Endothelial cell of umbilical vein (primary cell): ENCODE measurements at regions not wholly inside any gene's neighbourhood (a gene's known extent, or its start where the extent isn't known, plus 50 kb on each side); places are given as distances from the start of the nearest gene placed in this dataset.

Source experiments
- EZH2 ChIP-seq: IDR thresholded peaks from 2 replicates; pipeline ENCODE4 v1.6.1; 2012; ENCODE audit warnings: borderline replicate concordance, low read depth, mild to moderate bottlenecking, moderate library complexity, low read length, inconsistent platforms; ENCODE audit not compliant: severe bottlenecking
- POLR2AphosphoS5 ChIP-seq: IDR thresholded peaks from 2 replicates; pipeline ENCODE4 v1.6.1; 2012; ENCODE audit warnings: low read depth, mild to moderate bottlenecking, control low read depth, low read length, moderate library complexity; ENCODE audit not compliant: insufficient read depth
- TF ChIP-seq, protein P1 (sequence below), 2 donors: IDR thresholded peaks; 1 replicate in 1 of 2; 2 replicates in 1 of 2; pipeline ENCODE4 v1.5.1; 2011; ENCODE audit warnings: low read length in 2 of 2, mild to moderate bottlenecking in 2 of 2, moderate library complexity in 2 of 2, control low read depth in 1 of 2, inconsistent platforms in 1 of 2, low read depth in 1 of 2; ENCODE audit not compliant: insufficient read depth in 1 of 2; ENCODE audit errors: extremely low read depth in 1 of 2

DNA sequence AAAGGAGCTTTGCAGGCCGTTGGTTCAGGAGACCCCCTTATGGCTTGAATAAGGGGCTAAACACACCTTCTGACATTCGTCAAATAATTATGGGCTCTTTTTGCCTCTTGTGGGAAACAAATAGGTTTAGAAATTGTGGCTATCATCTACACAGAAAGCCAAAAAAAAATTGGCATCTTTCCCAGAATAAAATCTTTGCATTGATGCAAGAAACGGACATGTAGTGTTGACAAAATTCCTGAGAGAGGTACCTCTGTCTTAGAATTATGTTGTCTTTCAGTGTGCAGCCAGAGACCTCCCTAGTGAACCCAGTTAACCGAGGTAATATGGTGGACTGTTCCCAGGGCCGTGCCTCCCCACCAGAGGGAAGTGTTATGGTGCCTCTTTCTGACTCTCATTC, 283.9 kb downstream of the SDHAF3 start:
- TF ChIP-seq EZH2, result no peak
- TF ChIP-seq, protein P1, sequence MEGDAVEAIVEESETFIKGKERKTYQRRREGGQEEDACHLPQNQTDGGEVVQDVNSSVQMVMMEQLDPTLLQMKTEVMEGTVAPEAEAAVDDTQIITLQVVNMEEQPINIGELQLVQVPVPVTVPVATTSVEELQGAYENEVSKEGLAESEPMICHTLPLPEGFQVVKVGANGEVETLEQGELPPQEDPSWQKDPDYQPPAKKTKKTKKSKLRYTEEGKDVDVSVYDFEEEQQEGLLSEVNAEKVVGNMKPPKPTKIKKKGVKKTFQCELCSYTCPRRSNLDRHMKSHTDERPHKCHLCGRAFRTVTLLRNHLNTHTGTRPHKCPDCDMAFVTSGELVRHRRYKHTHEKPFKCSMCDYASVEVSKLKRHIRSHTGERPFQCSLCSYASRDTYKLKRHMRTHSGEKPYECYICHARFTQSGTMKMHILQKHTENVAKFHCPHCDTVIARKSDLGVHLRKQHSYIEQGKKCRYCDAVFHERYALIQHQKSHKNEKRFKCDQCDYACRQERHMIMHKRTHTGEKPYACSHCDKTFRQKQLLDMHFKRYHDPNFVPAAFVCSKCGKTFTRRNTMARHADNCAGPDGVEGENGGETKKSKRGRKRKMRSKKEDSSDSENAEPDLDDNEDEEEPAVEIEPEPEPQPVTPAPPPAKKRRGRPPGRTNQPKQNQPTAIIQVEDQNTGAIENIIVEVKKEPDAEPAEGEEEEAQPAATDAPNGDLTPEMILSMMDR (IDR thresholded peaks at IDR 0.05; ENCODE audit: extremely low read depth in 1 of 2, insufficient read depth in 1 of 2, low read depth in 1 of 2, low read length in 2 of 2), result no peak
- TF ChIP-seq POLR2AphosphoS5, result no peak
